VCaP (cell line): ENCODE measurements at regions not wholly inside any gene's neighbourhood (a gene's known extent, or its start where the extent isn't known, plus 50 kb on each side); places are given as distances from the start of the nearest gene placed in this dataset.

Experiments
- H3K27ac ChIP-seq: fragments of 450-650 bp; 2 replicates; pipeline ENCODE4 v1.5.1; 2017
- CTCF ChIP-seq: fragments of 450-650 bp; conservative IDR thresholded peaks from 2 replicates; pipeline ENCODE4 v1.5.1; 2017; ENCODE audit warnings: mild to moderate bottlenecking, moderate library complexity

GRCh38 chr1:168826269-168826668 is 97.3 kb upstream of the DPT start:
- H3K27ac ChIP-seq = no peak overlapping the region
- TF ChIP-seq CTCF = no peak

DNA sequence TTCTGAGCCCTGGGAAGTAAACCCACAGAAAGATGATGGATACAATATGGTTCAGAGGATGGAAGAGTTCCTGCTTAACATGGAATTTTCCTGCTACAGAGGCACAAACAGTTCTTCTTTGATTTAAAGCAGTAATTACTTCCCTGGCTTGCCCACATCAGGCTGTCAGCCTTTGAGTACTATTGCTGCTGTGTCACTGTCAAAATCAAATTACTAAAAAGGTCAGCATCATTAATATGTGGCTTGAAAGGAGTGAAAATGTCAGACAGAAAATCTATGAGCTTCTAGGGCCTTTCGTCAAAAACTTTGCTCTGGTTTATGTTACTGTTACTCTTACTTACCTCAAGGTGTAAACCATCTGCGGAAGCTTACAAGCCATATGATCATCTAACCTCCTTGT is 98.6 kb upstream of the DPT start:
- no peak overlapping the region for H3K27ac ChIP-seq
- no peak for TF ChIP-seq CTCF

- TF ChIP-seq CTCF = no peak
- H3K27ac ChIP-seq = no peak overlapping the region
These were observed 100.9 kb upstream of the DPT start for GRCh38 chr1:168829876-168830275.

GRCh38 chr1:168830562-168830961 is 101.6 kb upstream of the DPT start:
- TF ChIP-seq CTCF = no peak
- H3K27ac ChIP-seq = no peak overlapping the region

DNA sequence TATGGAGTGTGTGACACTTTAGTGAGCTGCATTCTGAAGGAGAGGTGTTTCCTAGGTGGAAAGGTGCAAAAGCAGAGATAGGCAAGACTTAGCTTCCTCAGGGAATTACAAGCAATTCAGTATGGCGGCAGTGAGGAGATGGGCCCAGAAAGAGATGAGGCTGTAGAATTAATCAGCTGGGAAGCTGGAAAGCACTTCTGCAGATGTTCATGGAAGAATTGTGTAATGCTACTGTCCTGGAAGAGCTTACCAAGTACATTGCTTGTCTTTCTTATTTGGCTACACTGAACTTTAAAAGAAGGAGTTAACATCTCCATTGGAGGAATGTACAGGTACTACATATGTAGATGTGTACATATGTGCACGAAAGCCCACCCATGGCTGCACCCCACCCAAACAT is 103.7 kb upstream of the DPT start:
- no peak for TF ChIP-seq CTCF
- no peak overlapping the region for H3K27ac ChIP-seq

GRCh38 chr1:168833362-168833761 is 104.4 kb upstream of the DPT start:
- H3K27ac ChIP-seq = no peak overlapping the region
- TF ChIP-seq CTCF = no peak

GRCh38 chr1:168833801-168834224 is 104.8 kb upstream of the DPT start:
- TF ChIP-seq CTCF = no peak
- H3K27ac ChIP-seq = no peak overlapping the region
